MM.1S (cell line): ENCODE measurements at regions not wholly inside any gene's neighbourhood (a gene's known extent, or its start where the extent isn't known, plus 50 kb on each side); places are given as distances from the start of the nearest gene placed in this dataset.

ENCODE experiments used
- CTCF ChIP-seq: fragments of 300-600 bp; sonication (generic); IDR thresholded peaks from 2 replicates; pipeline ENCODE4 v1.5.1; 2016; ENCODE audit warnings: antibody characterized with exemption, low read length, mixed read lengths
- EZH2 ChIP-seq: fragments of 300-600 bp; sonication (generic); optimal IDR thresholded peaks from 2 replicates; pipeline ENCODE3; 2017; ENCODE audit warnings: low read depth, mild to moderate bottlenecking, antibody characterized with exemption, low read length, mixed read lengths
- EZH2phosphoT487 ChIP-seq: fragments of 300-600 bp; sonication (generic); IDR thresholded peaks from 2 replicates; pipeline ENCODE4 v1.6.1; 2018; ENCODE audit warnings: antibody characterized with exemption, low read length

- TF ChIP-seq CTCF (no peak), EZH2phosphoT487 (no peak), EZH2 (no peak)
Measured at GRCh38 chr6:111982681-111983080, 71.2 kb upstream of the CCN6 start.
